GM18505 (cell line): ENCODE measurements at regions not wholly inside any gene's neighbourhood (a gene's known extent, or its start where the extent isn't known, plus 50 kb on each side); places are given as distances from the start of the nearest gene placed in this dataset.

ENCODE experiments used
- ATAC-seq: cut with Tn5 transposase; IDR thresholded peaks from one replicate; pipeline ENCODE4 v1.9.1; 2021; ENCODE audit not compliant: unreplicated experiment
- POLR2A ChIP-seq: IDR thresholded peaks from 4 replicates; pipeline ENCODE4 v1.6.1; 2011; ENCODE audit warnings: borderline replicate concordance; ENCODE audit not compliant: insufficient read depth, insufficient read length; ENCODE audit errors: extremely low read depth

- no peak for TF ChIP-seq POLR2A
- peak; percentile 50 for ATAC-seq
These were observed 159.1 kb upstream of the EOMES start for GRCh38 chr3:27880969-27881892.

GRCh38 chr3:27883266-27883665, 161.1 kb upstream of the EOMES start:
- ATAC-seq: no peak
- TF ChIP-seq POLR2A: no peak

GRCh38 chr3:27885641-27886040, 163.5 kb upstream of the EOMES start:
- TF ChIP-seq POLR2A: no peak
- ATAC-seq: no peak

GRCh38 chr3:27888562-27888961, 166.4 kb upstream of the EOMES start:
- no peak for TF ChIP-seq POLR2A
- ATAC-seq: no peak

- ATAC-seq: no peak
- no peak for TF ChIP-seq POLR2A
These were observed 167.6 kb upstream of the EOMES start for GRCh38 chr3:27889745-27890144.

- ATAC-seq: no peak
- no peak for TF ChIP-seq POLR2A
These were observed 178.2 kb upstream of the EOMES start for GRCh38 chr3:27900316-27900715.

- TF ChIP-seq POLR2A: no peak
- ATAC-seq: no peak
These were observed 181.3 kb upstream of the EOMES start for GRCh38 chr3:27903446-27903845.

- no peak for ATAC-seq
- TF ChIP-seq POLR2A: no peak
These were observed 183.5 kb upstream of the EOMES start for GRCh38 chr3:27905625-27906024.

- no peak for ATAC-seq
- no peak for TF ChIP-seq POLR2A
These were observed 185.0 kb upstream of the EOMES start for GRCh38 chr3:27907148-27907547.

GRCh38 chr3:27907929-27908328, 185.8 kb upstream of the EOMES start:
- no peak for TF ChIP-seq POLR2A
- no peak for ATAC-seq

GRCh38 chr3:27910456-27910855, 188.3 kb upstream of the EOMES start:
- no peak for ATAC-seq
- TF ChIP-seq POLR2A: no peak

GRCh38 chr3:27914199-27914598, 192.1 kb upstream of the EOMES start:
- no peak for ATAC-seq
- TF ChIP-seq POLR2A: no peak

- no peak for TF ChIP-seq POLR2A
- no peak for ATAC-seq
These were observed 201.4 kb upstream of the EOMES start for GRCh38 chr3:27923349-27924068.

GRCh38 chr3:27927882-27928281, 205.8 kb upstream of the EOMES start:
- TF ChIP-seq POLR2A: no peak
- ATAC-seq: no peak

- ATAC-seq: no peak
- TF ChIP-seq POLR2A: no peak
These were observed 208.0 kb upstream of the EOMES start for GRCh38 chr3:27930052-27930602.

GRCh38 chr3:27935492-27935891, 213.4 kb upstream of the EOMES start:
- ATAC-seq: no peak
- no peak for TF ChIP-seq POLR2A
